Neural crest cell (in vitro differentiated cells): ENCODE measurements at regions not wholly inside any gene's neighbourhood (a gene's known extent, or its start where the extent isn't known, plus 50 kb on each side); places are given as distances from the start of the nearest gene placed in this dataset.
"Not testable (repeated sequence)": the region's sequence is repeated elsewhere in the genome, so short reads cannot be mapped to it uniquely, and the experiment has no call there.

Experiments used
- DNase-seq: peaks from one replicate; pipeline ENCODE4 v3.0.0; 2021; ENCODE audit warnings: low read depth, mixed read lengths, low spot score
- H3K27ac Mint-ChIP-seq: one replicate; pipeline ENCODE4 v1.8.0; 2021; ENCODE audit warnings: mild to moderate bottlenecking, mixed read lengths; ENCODE audit not compliant: unreplicated experiment
- H3K27me3 Mint-ChIP-seq: 2 replicates; pipeline ENCODE4 v1.8.0; 2021; ENCODE audit warnings: low read depth, mild to moderate bottlenecking, mixed read lengths
- H3K36me3 Mint-ChIP-seq: 2 replicates; pipeline ENCODE4 v1.8.0; 2021; ENCODE audit warnings: low read depth, mild to moderate bottlenecking, mixed read lengths
- H3K4me1 Mint-ChIP-seq: 2 replicates; pipeline ENCODE4 v1.8.0; 2021; ENCODE audit warnings: mixed read lengths
- H3K4me3 Mint-ChIP-seq: one replicate; pipeline ENCODE4 v1.8.0; 2021; ENCODE audit warnings: mild to moderate bottlenecking, mixed read lengths
- H3K9me3 Mint-ChIP-seq: 2 replicates; pipeline ENCODE4 v1.8.0; 2021; ENCODE audit warnings: mixed read lengths
- CTCF ChIP-seq: fragments of 200-600 bp; sonication (generic); conservative IDR thresholded peaks from 2 replicates; pipeline ENCODE4 v1.5.0; 2021; ENCODE audit warnings: antibody characterized with exemption, mild to moderate bottlenecking

DNA sequence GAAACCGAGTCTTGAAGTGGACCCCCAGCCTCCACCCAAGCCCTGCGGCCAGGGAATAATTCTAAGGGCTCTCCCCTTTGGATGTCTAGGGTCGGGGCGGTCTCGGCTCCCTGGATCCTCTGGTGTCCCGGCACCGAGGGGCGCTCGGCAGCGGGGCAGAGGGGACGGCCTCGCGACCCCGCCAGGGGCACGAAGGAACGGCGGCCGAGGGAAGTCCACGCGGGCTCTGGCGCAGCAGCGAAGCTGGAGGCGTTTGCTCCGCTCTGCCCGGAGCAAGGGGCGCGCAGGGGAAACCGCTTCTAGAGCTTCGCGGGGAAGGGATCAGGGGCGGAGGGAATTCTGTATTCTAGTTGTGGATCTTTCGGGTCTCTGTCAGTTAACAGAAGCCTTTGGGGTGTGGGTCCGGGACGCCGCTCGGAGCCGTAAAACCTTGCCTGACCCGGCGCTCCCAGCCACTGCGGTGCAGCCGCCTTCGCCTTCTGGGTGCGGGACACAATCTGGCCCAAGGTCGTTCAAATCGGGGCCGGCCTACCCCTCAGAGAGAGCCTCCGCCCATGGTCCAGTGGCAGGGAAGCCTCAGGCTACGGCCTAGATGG, 118.2 kb downstream of the KCNRG start:
- TF ChIP-seq CTCF = no peak
- Mint-ChIP-seq H3K4me3 (peak overlapping the region; percentile 89), H3K27ac (no peak overlapping the region)

GRCh38 chr13:50136226-50136625, 121.0 kb downstream of the KCNRG start:
- peaks cover 3% of the 10 kb centered on the region for H3K36me3 Mint-ChIP-seq
- H3K27me3 Mint-ChIP-seq = peaks cover 71% of the 10 kb centered on the region
- no peak overlapping the region for H3K4me3 Mint-ChIP-seq
- no peak for TF ChIP-seq CTCF
- no peaks in the 10 kb centered on the region for H3K9me3 Mint-ChIP-seq
- no peak for DNase-seq
- peaks cover 35% of the 10 kb centered on the region for H3K4me1 Mint-ChIP-seq
- no peak overlapping the region for H3K27ac Mint-ChIP-seq

More for the DNA sequence above, 118.2 kb downstream of the KCNRG start:
- Mint-ChIP-seq H3K27me3 (peaks cover 86% of the 10 kb centered on the region), H3K9me3 (no peaks in the 10 kb centered on the region), H3K36me3 (peaks cover 6% of the 10 kb centered on the region), H3K4me1 (peaks cover 45% of the 10 kb centered on the region)
- DNase-seq = no peak

DNA sequence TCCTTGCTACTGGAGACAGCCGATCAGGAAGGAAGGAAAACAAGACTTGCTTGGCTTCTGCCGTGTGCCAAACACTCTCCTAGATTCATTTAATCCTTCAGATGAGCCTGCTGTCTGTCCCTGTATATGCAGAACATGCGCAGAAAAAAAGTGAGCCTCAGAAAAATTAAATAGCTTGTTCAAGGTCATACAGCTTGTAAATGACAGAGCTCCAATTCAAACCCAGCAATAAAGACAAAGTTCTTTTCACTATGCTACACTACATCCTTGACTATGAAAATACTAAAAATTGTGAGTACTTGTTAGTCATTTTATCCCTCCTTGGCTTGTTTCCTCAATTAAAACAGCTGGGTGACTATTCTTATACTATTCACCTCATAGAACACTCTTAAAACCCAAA, 121.4 kb downstream of the KCNRG start:
- H3K4me1 Mint-ChIP-seq = peaks cover 35% of the 10 kb centered on the region

DNA sequence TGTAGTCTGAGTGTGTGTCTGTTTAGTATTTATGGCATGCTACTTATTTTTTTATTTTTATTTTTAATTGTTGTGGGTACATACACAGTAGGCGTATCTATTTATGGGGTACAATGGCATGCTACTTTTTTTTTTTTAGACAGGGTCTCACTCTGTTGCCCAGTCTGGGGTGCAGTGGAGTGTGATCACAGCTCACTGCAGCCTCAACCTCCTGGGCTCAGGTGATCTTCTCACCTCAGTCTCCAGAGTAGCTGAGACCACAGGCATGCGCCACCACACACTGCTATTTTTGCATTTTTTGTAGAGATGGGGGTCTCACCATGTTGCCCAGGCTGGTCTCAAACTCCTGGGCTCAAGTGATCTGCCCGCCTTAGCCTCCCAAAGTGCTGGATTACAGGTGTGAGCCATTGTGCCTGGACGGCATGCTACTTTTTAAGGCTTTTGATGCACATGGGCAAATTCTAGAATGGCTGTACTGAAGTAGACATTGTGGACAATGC, 124.2 kb downstream of the KCNRG start:
- not testable (repeated sequence) for H3K27ac Mint-ChIP-seq, H3K9me3 Mint-ChIP-seq, H3K36me3 Mint-ChIP-seq, DNase-seq, H3K4me3 Mint-ChIP-seq
- Mint-ChIP-seq H3K4me1 (peaks cover 32% of the 10 kb centered on the region), H3K27me3 (peaks cover 45% of the 10 kb centered on the region)

More for the DNA sequence above, 121.4 kb downstream of the KCNRG start:
- DNase-seq = no peak
- Mint-ChIP-seq H3K4me3 (no peak overlapping the region), H3K27me3 (peaks cover 71% of the 10 kb centered on the region), H3K36me3 (peaks cover 3% of the 10 kb centered on the region), H3K27ac (no peak overlapping the region), H3K9me3 (no peaks in the 10 kb centered on the region)
- no peak for TF ChIP-seq CTCF

DNA sequence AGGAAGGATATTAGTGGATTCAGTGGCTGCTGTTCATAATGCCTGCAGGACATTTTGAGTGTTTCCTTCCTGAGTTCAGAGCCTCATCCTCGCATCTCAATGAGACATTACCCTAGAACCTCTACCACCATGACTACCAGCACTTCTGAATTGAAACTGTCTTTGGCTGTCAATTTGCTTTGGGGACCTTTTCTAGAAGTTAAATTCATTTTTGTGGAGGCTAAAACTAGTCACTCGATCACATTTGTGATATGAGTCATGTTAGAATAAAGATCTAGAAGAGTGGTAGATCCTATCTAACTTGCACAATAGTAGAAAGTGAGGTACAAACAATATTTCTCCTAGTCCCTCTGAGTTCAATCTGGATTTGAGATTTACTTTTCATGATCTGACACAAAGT, 124.9 kb downstream of the KCNRG start:
- peaks cover 39% of the 10 kb centered on the region for H3K27me3 Mint-ChIP-seq
- no peak overlapping the region for H3K27ac Mint-ChIP-seq
- H3K36me3 Mint-ChIP-seq = peaks cover 3% of the 10 kb centered on the region
- H3K4me1 Mint-ChIP-seq = peaks cover 32% of the 10 kb centered on the region
- H3K4me3 Mint-ChIP-seq = no peak overlapping the region
- DNase-seq = no peak
- no peaks in the 10 kb centered on the region for H3K9me3 Mint-ChIP-seq
- TF ChIP-seq CTCF = no peak

DNA sequence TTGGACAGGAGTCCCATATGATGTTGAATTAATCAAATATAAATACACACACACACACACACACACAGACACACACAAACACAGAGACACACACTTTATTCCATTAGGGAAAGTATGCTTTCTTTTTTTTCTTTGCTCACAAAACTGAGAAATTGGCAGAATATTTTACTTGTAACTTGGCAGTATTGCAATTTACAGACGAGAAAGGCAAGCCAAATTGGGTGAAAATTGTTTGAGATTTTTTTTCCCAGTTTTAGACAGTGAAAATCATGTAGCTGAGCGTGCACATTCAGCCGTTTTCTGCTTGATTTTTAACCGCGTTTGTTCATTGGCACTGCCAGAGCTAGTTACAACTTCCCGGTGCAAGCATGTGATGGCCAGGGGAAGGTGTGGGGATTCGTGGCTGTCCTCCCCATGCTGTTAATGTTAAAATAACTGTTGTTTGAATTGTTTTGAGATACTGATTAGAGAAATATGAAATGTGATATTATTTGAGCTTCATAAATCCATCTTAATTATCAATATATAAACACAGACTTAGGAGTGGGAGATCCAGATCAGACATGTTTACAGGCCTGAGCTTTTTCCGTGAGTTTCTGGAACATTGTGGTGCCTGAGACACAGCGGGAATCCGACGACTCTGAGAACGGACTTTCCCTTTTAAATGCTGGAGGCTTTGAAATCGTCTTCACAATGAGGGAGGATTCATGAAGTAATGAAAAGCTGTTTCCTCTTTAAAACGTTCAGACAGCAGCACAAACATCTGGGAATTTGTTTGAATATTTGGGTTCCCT, 125.5 kb downstream of the KCNRG start:
- peaks cover 32% of the 10 kb centered on the region for H3K27me3 Mint-ChIP-seq
- TF ChIP-seq CTCF = no peak
- H3K4me1 Mint-ChIP-seq = peaks cover 32% of the 10 kb centered on the region
- H3K4me3 Mint-ChIP-seq = no peak overlapping the region
- H3K9me3 Mint-ChIP-seq = no peaks in the 10 kb centered on the region
- DNase-seq = no peak
- no peak overlapping the region for H3K27ac Mint-ChIP-seq
- H3K36me3 Mint-ChIP-seq = peaks cover 3% of the 10 kb centered on the region
